GM12864 (cell line): ENCODE measurements at regions not wholly inside any gene's neighbourhood (a gene's known extent, or its start where the extent isn't known, plus 50 kb on each side); places are given as distances from the start of the nearest gene placed in this dataset.
"Not testable (repeated sequence)": the region's sequence is repeated elsewhere in the genome, so short reads cannot be mapped to it uniquely, and the experiment has no call there.

Experiments used
- DNase-seq: peaks from one replicate; pipeline ENCODE4 v3.0.0-alpha.2; 2011; ENCODE audit warnings: low read depth
- H3K4me3 ChIP-seq: 2 replicates; pipeline ENCODE4 v1.5.1; 2011; ENCODE audit warnings: mild to moderate bottlenecking, low read depth, low read length, control low read depth
- TF ChIP-seq, protein P1 (sequence below): IDR thresholded peaks from 2 replicates; pipeline ENCODE4 v1.5.1; 2011; ENCODE audit warnings: low read depth, mild to moderate bottlenecking, moderate library complexity, low read length, control low read depth, inconsistent platforms; ENCODE audit errors: missing control alignments

DNA sequence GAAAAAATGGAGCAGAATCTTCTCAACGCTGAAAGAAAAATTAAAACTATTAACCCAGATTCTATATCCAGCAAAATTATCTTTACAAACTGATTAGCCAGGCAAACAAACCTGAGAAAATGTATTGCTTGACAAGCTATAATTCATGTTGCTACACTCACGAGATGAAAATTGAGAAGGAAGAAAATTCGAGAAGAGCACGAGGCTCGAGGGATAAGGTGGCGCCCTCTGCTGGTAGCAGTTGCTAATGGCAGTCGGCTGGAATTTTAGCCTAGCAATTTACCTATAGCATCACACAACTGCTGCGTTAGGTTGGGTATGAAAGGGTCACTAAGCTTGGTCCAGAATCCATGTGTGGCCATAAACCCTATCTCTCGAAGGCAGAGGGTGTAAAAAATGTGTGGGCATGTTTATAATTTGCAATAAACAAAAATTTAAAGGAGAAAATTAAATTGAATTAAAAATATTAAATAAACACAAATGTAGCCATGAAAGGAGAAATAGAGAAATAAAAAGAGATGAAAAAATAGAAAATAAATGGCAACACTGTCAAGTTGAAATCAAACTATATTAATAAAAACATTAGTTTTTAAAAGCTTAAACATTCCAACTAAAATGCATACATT is 126.6 kb downstream of the PPP4R3C start:
- TF ChIP-seq, protein P1, sequence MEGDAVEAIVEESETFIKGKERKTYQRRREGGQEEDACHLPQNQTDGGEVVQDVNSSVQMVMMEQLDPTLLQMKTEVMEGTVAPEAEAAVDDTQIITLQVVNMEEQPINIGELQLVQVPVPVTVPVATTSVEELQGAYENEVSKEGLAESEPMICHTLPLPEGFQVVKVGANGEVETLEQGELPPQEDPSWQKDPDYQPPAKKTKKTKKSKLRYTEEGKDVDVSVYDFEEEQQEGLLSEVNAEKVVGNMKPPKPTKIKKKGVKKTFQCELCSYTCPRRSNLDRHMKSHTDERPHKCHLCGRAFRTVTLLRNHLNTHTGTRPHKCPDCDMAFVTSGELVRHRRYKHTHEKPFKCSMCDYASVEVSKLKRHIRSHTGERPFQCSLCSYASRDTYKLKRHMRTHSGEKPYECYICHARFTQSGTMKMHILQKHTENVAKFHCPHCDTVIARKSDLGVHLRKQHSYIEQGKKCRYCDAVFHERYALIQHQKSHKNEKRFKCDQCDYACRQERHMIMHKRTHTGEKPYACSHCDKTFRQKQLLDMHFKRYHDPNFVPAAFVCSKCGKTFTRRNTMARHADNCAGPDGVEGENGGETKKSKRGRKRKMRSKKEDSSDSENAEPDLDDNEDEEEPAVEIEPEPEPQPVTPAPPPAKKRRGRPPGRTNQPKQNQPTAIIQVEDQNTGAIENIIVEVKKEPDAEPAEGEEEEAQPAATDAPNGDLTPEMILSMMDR, result peak; percentile 67
- no peak overlapping the region for H3K4me3 ChIP-seq
- no peak for DNase-seq

GRCh38 chrX:27321632-27322031 is 141.5 kb downstream of the PPP4R3C start:
- no peak for DNase-seq
- H3K4me3 ChIP-seq, result no peak overlapping the region
- TF ChIP-seq, protein P1, result no peak

DNA sequence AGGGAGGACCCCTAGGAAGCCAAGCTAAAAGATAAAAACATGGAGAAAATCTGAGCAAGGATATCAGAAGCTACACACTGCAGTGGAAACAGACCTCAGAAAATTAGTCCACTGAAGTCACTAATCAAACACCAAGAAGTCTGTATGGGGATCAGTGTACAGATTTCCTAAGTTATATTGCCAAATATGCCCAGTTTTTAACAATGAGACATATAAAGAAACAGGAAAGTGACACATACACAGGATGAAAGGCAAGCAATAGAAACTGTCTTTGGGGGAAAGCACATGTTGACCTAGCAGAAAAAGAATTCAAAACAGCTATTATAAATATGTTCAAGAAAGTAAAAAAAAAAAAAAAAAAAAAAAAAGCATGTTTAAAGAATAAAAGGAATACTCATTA is 153.7 kb downstream of the PPP4R3C start:
- TF ChIP-seq, protein P1, result no peak
- DNase-seq, result no peak

DNA sequence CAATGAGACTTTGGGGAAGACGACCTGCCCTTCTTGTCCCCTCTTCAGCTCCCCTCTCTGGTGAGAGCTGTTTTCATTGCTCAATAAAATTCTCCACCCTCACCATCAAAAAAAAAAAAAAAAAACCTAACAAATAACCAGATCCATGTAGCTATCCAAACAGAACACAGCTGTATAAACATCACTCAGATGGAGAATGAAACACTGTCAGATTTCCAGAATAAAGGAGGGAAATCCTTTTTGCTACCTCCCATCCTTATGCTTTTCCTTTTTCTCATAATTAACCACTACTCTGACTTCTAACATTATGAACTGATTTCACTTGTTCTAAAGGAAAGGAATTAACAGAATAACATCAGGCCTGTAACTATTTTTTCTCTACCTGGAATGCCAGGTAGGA is 155.6 kb downstream of the PPP4R3C start:
- TF ChIP-seq, protein P1, result no peak
- no peak overlapping the region for H3K4me3 ChIP-seq
- no peak for DNase-seq

More for the DNA sequence above, 153.7 kb downstream of the PPP4R3C start:
- no peak overlapping the region for H3K4me3 ChIP-seq

GRCh38 chrX:27292552-27292951 is 170.6 kb downstream of the PPP4R3C start:
- not testable (repeated sequence) for DNase-seq, H3K4me3 ChIP-seq

DNA sequence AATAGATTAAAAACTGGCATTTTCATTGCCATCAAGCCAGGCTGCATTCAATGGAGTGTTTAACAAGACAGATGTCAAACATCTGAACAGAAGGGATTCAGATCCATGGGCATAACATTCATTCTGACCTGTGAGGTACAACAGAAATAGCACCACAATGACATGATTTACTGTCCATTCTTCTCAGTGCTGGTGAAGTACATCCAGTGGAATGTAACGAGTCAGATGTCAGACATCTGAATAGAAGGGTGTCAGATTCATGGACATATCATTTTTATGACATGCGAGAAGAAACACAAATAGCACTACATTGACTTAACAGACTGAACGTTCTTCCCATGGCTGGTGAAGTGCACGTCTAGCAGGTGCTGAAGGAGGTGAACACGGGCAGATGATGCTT is 186.4 kb downstream of the PPP4R3C start:
- TF ChIP-seq, protein P1, result no peak
- no peak for DNase-seq
- H3K4me3 ChIP-seq, result no peak overlapping the region

- H3K4me3 ChIP-seq, result no peak overlapping the region
- DNase-seq, result no peak
- TF ChIP-seq, protein P1, result no peak
Observed at GRCh38 chrX:27254656-27255055, 208.5 kb downstream of the PPP4R3C start.

GRCh38 chrX:27251369-27251768 is 211.8 kb downstream of the PPP4R3C start:
- TF ChIP-seq, protein P1, result no peak
- no peak overlapping the region for H3K4me3 ChIP-seq
- DNase-seq, result no peak
